K562 (cell line): ENCODE measurements at regions not wholly inside any gene's neighbourhood (a gene's known extent, or its start where the extent isn't known, plus 50 kb on each side); places are given as distances from the start of the nearest gene placed in this dataset.

Source experiments
- CHD2 ChIP-seq: IDR thresholded peaks from 2 replicates; pipeline ENCODE4 v1.6.1; 2011; ENCODE audit warnings: low read depth, low read length
- MCM2 ChIP-seq: fragments of 450-650 bp; IDR thresholded peaks from 2 replicates; pipeline ENCODE4 v1.6.1; 2017; ENCODE audit warnings: low read depth, mild to moderate bottlenecking
- ZKSCAN1 ChIP-seq: fragments of 150-350 bp; IDR thresholded peaks from 2 replicates; pipeline ENCODE4 v1.6.1; 2016; ENCODE audit warnings: low read depth, low read length
- TF ChIP-seq, protein P1 (sequence below): sonication (generic); formaldehyde crosslinking; IDR thresholded peaks from 2 replicates; pipeline ENCODE4 v1.8.1; 2023; ENCODE audit warnings: missing genetic modification reagents, mild to moderate bottlenecking, borderline replicate concordance
- TF ChIP-seq, protein P2 (sequence below): fragments of 450-650 bp; formaldehyde crosslinking; IDR thresholded peaks from 2 replicates; pipeline ENCODE4 v1.4.0; 2022; ENCODE audit warnings: mild to moderate bottlenecking, moderate library complexity

DNA sequence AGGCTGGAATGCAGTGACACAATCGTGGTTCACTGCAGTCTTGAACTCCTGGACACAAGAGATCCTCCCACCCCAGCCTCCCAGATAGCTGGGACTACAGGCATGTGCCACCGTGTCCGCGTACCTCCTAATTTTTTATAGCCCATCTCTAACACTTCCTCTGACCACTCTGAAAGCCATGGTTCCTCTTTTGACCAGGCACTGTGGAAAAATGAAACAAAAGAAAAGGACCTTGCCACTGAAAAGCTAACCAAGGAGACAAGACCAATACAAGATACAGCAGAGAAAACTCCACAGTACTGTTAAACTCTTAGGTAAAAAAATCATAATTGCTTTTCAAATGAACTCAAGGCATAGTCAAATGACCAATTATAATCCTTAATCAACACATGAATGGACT lies 233.3 kb downstream of the NEDD1 start (continued):
- TF ChIP-seq, protein P1, sequence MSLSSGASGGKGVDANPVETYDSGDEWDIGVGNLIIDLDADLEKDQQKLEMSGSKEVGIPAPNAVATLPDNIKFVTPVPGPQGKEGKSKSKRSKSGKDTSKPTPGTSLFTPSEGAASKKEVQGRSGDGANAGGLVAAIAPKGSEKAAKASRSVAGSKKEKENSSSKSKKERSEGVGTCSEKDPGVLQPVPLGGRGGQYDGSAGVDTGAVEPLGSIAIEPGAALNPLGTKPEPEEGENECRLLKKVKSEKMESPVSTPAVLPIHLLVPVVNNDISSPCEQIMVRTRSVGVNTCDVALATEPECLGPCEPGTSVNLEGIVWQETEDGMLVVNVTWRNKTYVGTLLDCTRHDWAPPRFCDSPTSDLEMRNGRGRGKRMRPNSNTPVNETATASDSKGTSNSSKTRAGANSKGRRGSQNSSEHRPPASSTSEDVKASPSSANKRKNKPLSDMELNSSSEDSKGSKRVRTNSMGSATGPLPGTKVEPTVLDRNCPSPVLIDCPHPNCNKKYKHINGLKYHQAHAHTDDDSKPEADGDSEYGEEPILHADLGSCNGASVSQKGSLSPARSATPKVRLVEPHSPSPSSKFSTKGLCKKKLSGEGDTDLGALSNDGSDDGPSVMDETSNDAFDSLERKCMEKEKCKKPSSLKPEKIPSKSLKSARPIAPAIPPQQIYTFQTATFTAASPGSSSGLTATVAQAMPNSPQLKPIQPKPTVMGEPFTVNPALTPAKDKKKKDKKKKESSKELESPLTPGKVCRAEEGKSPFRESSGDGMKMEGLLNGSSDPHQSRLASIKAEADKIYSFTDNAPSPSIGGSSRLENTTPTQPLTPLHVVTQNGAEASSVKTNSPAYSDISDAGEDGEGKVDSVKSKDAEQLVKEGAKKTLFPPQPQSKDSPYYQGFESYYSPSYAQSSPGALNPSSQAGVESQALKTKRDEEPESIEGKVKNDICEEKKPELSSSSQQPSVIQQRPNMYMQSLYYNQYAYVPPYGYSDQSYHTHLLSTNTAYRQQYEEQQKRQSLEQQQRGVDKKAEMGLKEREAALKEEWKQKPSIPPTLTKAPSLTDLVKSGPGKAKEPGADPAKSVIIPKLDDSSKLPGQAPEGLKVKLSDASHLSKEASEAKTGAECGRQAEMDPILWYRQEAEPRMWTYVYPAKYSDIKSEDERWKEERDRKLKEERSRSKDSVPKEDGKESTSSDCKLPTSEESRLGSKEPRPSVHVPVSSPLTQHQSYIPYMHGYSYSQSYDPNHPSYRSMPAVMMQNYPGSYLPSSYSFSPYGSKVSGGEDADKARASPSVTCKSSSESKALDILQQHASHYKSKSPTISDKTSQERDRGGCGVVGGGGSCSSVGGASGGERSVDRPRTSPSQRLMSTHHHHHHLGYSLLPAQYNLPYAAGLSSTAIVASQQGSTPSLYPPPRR (CRISPR knock-in tag): no peak
- TF ChIP-seq CHD2 (no peak), ZKSCAN1 (no peak), MCM2 (no peak)
- TF ChIP-seq, protein P2, sequence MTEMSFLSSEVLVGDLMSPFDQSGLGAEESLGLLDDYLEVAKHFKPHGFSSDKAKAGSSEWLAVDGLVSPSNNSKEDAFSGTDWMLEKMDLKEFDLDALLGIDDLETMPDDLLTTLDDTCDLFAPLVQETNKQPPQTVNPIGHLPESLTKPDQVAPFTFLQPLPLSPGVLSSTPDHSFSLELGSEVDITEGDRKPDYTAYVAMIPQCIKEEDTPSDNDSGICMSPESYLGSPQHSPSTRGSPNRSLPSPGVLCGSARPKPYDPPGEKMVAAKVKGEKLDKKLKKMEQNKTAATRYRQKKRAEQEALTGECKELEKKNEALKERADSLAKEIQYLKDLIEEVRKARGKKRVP (CRISPR knock-in tag): no peak
